C4-2B (cell line): ENCODE measurements at regions not wholly inside any gene's neighbourhood (a gene's known extent, or its start where the extent isn't known, plus 50 kb on each side); places are given as distances from the start of the nearest gene placed in this dataset.

ENCODE experiments used
- ZFX ChIP-seq: fragments of 450-650 bp; IDR thresholded peaks from 2 replicates; pipeline ENCODE4 v1.6.1; 2017
- TF ChIP-seq, protein P1 (sequence below): fragments of 450-650 bp; conservative IDR thresholded peaks from 2 replicates; pipeline ENCODE4 v1.5.1; 2017; ENCODE audit warnings: mild to moderate bottlenecking

DNA sequence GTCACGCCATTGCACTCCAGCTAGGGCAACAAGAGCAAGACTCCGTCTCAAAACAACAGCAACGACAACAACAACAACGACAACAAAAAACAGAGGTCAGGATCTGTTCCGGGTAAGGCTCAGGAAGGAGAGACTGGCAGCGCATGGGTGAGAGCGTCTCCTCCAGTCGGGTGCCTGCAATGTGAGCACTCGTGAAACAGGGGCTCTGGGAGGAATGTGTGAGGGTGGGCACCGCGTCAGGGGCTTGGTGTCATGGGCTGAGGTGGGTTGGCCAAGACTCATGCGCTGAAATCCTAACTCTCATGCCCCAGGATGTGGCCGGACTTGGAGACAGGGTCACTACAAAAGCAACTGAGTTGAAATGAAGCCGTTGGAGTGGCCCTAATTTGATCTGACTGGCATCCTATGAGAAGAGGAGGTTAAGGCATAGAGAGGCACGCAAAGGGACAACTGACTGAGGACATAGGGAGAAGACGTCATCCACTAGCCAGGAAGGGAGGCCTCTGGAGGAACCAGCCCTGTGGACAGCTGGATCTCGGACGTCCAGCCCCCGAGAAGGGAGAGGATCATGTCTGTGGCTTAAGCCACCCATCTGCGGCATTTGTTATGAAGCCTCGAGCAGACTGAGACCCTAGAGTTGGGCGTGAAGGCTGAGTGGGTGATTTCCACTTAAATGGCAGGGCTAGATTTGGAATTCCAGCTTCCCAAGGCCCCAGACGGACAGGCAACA, 241.5 kb upstream of the PITRM1 start:
- TF ChIP-seq, protein P1, sequence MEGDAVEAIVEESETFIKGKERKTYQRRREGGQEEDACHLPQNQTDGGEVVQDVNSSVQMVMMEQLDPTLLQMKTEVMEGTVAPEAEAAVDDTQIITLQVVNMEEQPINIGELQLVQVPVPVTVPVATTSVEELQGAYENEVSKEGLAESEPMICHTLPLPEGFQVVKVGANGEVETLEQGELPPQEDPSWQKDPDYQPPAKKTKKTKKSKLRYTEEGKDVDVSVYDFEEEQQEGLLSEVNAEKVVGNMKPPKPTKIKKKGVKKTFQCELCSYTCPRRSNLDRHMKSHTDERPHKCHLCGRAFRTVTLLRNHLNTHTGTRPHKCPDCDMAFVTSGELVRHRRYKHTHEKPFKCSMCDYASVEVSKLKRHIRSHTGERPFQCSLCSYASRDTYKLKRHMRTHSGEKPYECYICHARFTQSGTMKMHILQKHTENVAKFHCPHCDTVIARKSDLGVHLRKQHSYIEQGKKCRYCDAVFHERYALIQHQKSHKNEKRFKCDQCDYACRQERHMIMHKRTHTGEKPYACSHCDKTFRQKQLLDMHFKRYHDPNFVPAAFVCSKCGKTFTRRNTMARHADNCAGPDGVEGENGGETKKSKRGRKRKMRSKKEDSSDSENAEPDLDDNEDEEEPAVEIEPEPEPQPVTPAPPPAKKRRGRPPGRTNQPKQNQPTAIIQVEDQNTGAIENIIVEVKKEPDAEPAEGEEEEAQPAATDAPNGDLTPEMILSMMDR = no peak
- no peak for TF ChIP-seq ZFX
